ENCODE measurements at regions not wholly inside any gene's neighbourhood (a gene's known extent, or its start where the extent isn't known, plus 50 kb on each side); places are given as distances from the start of the nearest gene placed in this dataset.
"Not testable (repeated sequence)": the region's sequence is repeated elsewhere in the genome, so short reads cannot be mapped to it uniquely, and the experiment has no call there.

GRCh38 chr9:97179616-97180015, 127.8 kb upstream of the CCDC180 start:
- no peak for DNase-seq (ENCODE audit: low read depth in 2 of 2)

- DNase-seq (ENCODE audit: low read depth in 2 of 2): no peak
Measured at GRCh38 chr9:97176206-97176605, 131.3 kb upstream of the CCDC180 start.

- not testable (repeated sequence) for DNase-seq (ENCODE audit: low read depth in 2 of 2)
Measured at GRCh38 chr9:97168174-97168573, 129.2 kb upstream of the CTSV start.

GRCh38 chr9:97166496-97167138, 127.7 kb upstream of the CTSV start:
- DNase-seq (ENCODE audit: low read depth in 2 of 2): not testable (repeated sequence)

GRCh38 chr9:97160255-97160654, 121.3 kb upstream of the CTSV start:
- DNase-seq (ENCODE audit: low read depth in 2 of 2): no peak

GRCh38 chr9:97158722-97159121, 119.8 kb upstream of the CTSV start:
- DNase-seq (ENCODE audit: low read depth in 2 of 2): not testable (repeated sequence)

- DNase-seq (ENCODE audit: low read depth in 2 of 2): not testable (repeated sequence)
Measured at GRCh38 chr9:97155441-97155840, 116.5 kb upstream of the CTSV start.

GRCh38 chr9:97153967-97154366, 115.0 kb upstream of the CTSV start:
- no peak for DNase-seq (ENCODE audit: low read depth in 2 of 2)

- not testable (repeated sequence) for DNase-seq (ENCODE audit: low read depth in 2 of 2)
Measured at GRCh38 chr9:97153160-97153559, 114.2 kb upstream of the CTSV start.

GRCh38 chr9:97150471-97150870, 111.5 kb upstream of the CTSV start:
- not testable (repeated sequence) for DNase-seq (ENCODE audit: low read depth in 2 of 2)

GRCh38 chr9:97148428-97148827, 109.5 kb upstream of the CTSV start:
- not testable (repeated sequence) for DNase-seq (ENCODE audit: low read depth in 2 of 2)

- not testable (repeated sequence) for DNase-seq (ENCODE audit: low read depth in 2 of 2)
Measured at GRCh38 chr9:97145680-97146079, 106.7 kb upstream of the CTSV start.

GRCh38 chr9:97140566-97140965, 101.6 kb upstream of the CTSV start:
- DNase-seq (ENCODE audit: low read depth in 2 of 2): no peak

- DNase-seq (ENCODE audit: low read depth in 2 of 2): no peak
Measured at GRCh38 chr9:97136421-97136820, 97.5 kb upstream of the CTSV start.

GRCh38 chr9:97133966-97134365, 95.0 kb upstream of the CTSV start:
- not testable (repeated sequence) for DNase-seq (ENCODE audit: low read depth in 2 of 2)

- DNase-seq (ENCODE audit: low read depth in 2 of 2): no peak
Measured at GRCh38 chr9:97132865-97133264, 93.9 kb upstream of the CTSV start.

- not testable (repeated sequence) for DNase-seq (ENCODE audit: low read depth in 2 of 2)
Measured at GRCh38 chr9:97130864-97131263, 91.9 kb upstream of the CTSV start.

- DNase-seq (ENCODE audit: low read depth in 2 of 2): not testable (repeated sequence)
Measured at GRCh38 chr9:97130387-97130786, 91.4 kb upstream of the CTSV start.

GRCh38 chr9:97128919-97129318, 90.0 kb upstream of the CTSV start:
- DNase-seq (ENCODE audit: low read depth in 2 of 2): no peak

GRCh38 chr9:97124256-97124655, 85.3 kb upstream of the CTSV start:
- DNase-seq (ENCODE audit: low read depth in 2 of 2): no peak

GRCh38 chr9:97110696-97111095, 71.8 kb upstream of the CTSV start:
- DNase-seq (ENCODE audit: low read depth in 2 of 2): no peak

- DNase-seq (ENCODE audit: low read depth in 2 of 2): peak; percentile 7 to 30
Measured at GRCh38 chr9:97109194-97109811, 70.4 kb upstream of the CTSV start.

- not testable (repeated sequence) for DNase-seq (ENCODE audit: low read depth in 2 of 2)
Measured at GRCh38 chr9:97105220-97105619, 66.3 kb upstream of the CTSV start.

Data from activated CD4-positive, alpha-beta T cell treated with anti-CD3 and anti-CD28 coated beads for 24 hours (primary cell).